GM18870 (cell line): ENCODE measurements at regions not wholly inside any gene's neighbourhood (a gene's known extent, or its start where the extent isn't known, plus 50 kb on each side); places are given as distances from the start of the nearest gene placed in this dataset.

Experiments
- ATAC-seq: cut with Tn5 transposase; IDR thresholded peaks from one replicate; pipeline ENCODE4 v1.9.1; 2021; ENCODE audit warnings: moderate library complexity; ENCODE audit not compliant: unreplicated experiment

GRCh38 chr4:104881136-104881886 lies 265.4 kb upstream of the TET2 start:
- ATAC-seq, result no peak

DNA sequence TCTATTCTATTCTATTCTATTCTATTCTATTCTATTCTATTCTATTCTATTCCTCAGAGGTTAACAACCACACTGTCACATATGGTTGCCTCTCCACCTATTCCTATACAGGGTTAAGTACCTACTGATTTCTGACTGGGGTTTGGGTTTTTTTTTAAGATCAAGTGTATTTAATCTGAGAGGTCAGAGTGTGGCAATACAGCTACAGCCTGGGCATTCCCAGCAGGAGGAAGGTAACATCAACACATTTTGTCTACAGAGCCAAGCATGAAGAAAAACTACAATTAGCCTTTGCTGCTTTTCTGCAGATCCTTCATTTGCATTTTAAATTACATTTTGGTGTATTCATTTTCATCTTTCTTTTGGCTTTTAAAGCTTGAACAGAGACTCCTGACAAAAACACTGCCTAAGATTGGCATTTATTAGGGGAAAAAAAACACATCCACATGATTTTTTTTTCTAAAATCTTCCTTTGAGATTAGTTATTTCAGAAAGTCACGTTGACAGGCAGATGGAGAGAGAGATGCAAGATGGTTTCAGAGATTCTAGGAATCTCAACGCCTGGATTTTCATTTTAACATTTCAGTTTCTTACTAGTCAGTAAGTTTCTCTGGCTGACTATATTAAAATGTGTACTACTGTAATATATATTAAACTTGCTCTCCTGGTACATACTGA lies 255.9 kb upstream of the TET2 start:
- ATAC-seq, result no peak

GRCh38 chr4:104896660-104897645 lies 249.7 kb upstream of the TET2 start:
- ATAC-seq, result peak; percentile 87

DNA sequence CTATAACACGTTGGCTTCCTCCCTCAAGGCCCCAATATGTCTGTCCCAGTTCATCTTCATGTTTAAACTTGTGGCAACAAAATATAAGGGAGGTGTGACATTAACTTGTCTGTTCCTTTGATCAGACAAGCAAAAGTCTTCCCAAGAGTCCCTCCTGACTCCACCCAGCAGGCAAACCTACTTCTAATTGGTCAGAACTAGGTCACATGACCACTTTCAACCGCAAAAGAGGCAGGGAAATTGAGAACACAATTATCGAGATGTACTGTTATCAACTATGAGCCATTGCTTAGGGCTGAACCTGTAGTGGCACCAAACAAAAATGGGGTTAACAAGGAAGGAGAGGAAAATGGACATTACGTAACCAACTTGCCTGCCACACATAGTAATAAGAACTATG lies 246.8 kb upstream of the TET2 start:
- no peak for ATAC-seq

- no peak for ATAC-seq
Observed at GRCh38 chr4:104901438-104901837, 245.2 kb upstream of the TET2 start.

DNA sequence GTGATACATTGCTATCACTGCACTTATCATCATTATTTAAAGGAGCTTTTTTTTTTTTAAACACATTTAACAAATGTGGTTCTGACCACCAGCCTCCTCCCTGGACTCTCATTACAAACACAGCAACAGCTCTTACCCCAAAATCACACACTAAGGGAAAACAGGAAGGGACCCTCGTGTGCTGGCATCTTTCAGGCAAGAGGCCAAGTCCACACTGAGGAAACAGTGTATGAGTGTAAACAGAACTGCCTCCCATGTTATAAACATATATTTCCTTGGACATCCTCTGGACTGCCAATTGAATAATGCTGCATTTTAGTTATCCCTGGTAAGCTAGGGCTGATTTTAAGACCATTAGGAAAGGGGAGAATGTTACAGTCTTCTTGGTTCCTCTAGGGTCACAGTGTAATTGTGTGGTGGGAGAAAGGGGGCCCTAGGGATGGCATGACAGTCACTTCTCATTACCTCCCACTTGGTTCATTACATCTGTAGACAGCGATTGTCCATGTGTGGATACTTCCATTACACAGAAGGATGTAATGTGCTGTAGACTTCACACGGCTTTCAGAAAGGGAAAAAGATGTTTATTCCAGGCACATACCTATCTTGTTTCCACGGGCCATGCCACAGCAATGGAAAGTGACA lies 244.6 kb upstream of the TET2 start:
- ATAC-seq, result no peak

GRCh38 chr4:104905065-104905464 lies 241.6 kb upstream of the TET2 start:
- no peak for ATAC-seq

GRCh38 chr4:104905546-104905945 lies 241.1 kb upstream of the TET2 start:
- no peak for ATAC-seq

GRCh38 chr4:104906276-104906675 lies 240.4 kb upstream of the TET2 start:
- no peak for ATAC-seq

DNA sequence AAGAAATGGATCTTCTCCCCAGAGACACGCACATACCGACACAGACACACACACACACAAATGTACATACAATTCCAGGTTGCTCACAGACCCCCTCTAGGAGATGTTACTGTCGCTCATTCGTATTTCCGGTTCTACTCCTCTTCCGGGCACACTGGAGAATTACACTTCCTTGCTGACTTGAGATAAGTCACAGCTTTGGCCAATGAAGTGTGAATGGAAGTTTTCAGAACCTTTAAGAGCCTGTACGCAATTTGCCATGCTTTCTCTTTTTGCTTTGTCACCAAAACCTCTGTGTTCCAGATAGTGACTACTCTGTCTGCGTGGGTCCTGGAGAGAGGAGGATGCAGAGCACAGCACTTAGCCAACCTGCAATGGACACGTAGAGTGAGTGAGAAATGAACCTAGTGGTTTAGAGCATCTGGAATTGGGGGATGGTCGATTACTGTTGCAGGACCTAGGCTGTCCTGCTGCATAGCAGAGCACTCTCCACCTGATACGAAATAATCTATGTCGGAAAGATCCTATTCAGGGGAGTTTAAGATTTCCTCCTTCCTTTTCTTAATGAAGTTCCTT lies 239.5 kb upstream of the TET2 start:
- no peak for ATAC-seq

GRCh38 chr4:104907991-104908390 lies 238.7 kb upstream of the TET2 start:
- ATAC-seq, result no peak

- no peak for ATAC-seq
Observed at GRCh38 chr4:104909376-104909775, 237.3 kb upstream of the TET2 start.

- no peak for ATAC-seq
Observed at GRCh38 chr4:104912518-104912917, 234.2 kb upstream of the TET2 start.

GRCh38 chr4:104915373-104915772 lies 231.3 kb upstream of the TET2 start:
- no peak for ATAC-seq

DNA sequence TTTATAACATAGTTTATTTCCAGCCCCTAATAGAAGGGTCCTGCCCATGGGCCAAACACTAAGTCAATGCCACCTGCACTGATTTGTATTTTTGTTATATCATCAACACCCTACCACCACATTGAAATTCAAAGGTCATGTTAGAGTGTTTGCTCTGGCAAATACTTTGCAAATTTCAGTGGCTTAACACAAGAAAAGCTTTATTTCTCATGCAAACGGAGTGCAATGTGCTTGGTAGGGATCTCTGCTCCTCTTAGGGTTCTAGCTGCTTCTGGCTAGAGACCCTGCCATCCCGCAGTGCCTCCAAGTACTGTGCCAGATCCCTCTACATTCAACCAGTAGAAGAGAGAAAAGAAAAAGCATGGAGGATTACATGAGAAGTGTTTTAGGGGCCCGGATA lies 230.8 kb upstream of the TET2 start:
- ATAC-seq, result no peak

DNA sequence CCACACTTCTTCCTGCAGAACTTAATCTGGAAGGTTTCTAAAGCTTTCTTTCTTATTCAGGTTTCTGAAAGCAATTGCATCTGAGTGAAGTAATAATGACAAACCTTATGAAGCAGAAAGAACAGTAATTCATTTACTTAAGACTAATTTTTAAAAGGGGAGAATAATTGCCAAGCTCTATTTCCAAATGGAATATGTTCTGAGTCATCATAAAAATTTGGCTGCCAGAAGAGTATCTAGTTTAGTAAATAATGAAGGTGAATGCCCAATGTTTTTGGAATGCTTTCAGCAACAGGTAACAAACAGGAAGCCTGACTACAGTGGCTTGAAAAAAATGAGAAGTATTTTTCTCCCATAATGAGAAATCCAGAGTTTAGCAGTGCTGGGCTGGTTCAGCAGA lies 227.3 kb upstream of the TET2 start:
- no peak for ATAC-seq

GRCh38 chr4:104930298-104930697 lies 216.4 kb upstream of the TET2 start:
- ATAC-seq, result peak; percentile 9

DNA sequence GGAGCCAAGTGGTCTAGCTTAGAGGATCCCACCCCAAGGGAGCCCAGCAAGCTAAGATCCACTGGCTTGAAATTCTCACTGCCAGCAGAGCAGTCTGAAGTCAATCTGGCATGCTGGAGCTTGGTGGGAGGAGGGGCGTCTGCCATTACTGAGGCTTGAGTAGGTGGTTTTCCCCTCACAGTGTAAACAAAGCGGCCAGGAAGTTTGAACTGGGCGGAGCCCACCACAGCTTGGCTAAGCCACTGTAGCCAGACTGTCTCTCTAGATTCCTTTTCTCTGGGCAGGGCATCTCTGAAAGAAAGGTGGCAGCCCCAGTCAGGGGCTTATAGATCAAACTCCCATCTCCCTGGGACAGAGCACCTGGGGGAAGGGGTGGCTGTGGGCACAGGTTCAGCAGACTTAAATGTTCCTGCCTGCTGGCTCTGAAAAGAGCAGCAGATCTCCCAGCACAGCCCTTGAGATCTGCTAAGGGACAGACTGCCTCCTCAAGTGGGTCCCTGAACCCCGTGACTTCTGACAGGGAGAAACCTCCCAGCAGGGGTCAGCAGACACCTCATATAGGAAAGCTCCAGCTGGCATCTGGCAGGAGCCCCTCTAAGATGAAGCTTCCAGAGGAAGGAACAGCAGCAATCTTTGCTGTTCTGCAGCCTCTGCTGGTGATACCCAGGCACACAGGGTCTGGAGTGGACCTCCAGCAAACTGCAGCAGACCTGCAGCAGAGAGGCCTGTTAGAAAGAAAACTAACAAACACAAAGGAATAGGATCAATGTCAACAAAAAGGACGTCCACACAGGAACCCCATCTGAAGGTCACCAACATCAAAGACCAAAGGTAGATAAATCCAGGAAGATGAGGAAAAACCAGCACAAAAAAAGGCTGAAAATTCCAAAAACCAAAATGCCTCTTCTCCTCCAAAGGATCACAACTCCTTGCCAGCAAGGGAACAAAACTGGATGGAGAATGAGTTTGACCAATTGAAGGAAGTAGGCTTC lies 215.6 kb upstream of the TET2 start:
- ATAC-seq, result peak; percentile 63

DNA sequence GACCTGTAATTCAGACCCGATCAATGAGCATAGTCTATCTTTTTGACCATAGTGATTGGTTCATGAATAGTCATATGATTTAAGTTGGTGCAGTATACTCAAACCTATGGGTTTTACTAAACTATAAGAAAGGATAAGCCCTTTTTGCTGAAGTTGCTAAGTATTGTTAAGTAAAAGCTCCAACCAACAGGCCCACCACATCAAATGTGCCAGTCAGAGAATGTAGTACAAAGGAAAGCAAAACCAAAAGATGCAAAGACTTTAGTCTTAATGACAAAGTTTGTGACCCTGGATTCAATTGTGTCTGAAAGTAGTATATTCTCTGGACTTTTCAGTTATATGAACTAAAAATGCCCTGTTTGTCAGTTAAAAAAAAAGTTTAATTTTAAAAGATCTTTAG lies 208.1 kb upstream of the TET2 start:
- no peak for ATAC-seq
